GM23338 (cell line): ENCODE measurements at regions not wholly inside any gene's neighbourhood (a gene's known extent, or its start where the extent isn't known, plus 50 kb on each side); places are given as distances from the start of the nearest gene placed in this dataset.

Experiments
- ATAC-seq: fragments of 200-7000 bp; cut with Tn5 transposase; 3 replicates; pipeline ENCODE4 v1.9.1; 2020
- DNase-seq: peaks from one replicate; pipeline ENCODE4 v3.0.0-alpha.2; 2015; ENCODE audit warnings: low spot score
- H2AFZ ChIP-seq: fragments of 200-600 bp; sonication (generic); 2 replicates; pipeline ENCODE4 v1.8.0; 2016; ENCODE audit warnings: antibody characterized with exemption, mild to moderate bottlenecking, moderate library complexity
- H3F3A ChIP-seq: fragments of 200-600 bp; sonication (generic); replicated peaks from 2 replicates; pipeline ENCODE4 v1.8.0; 2017; ENCODE audit warnings: antibody characterized with exemption, mixed run types, low read depth
- H3K27ac ChIP-seq: fragments of 200-600 bp; sonication (generic); 2 replicates; pipeline ENCODE4 v1.6.1; 2016; ENCODE audit warnings: low read depth
- H3K27me3 ChIP-seq: fragments of 200-600 bp; sonication (generic); 2 replicates; pipeline ENCODE4 v1.8.0; 2016; ENCODE audit warnings: mild to moderate bottlenecking, mixed run types, moderate library complexity; ENCODE audit not compliant: insufficient read depth
- H3K36me3 ChIP-seq: fragments of 200-600 bp; sonication (generic); 2 replicates; pipeline ENCODE4 v1.8.0; 2016; ENCODE audit warnings: mild to moderate bottlenecking; ENCODE audit not compliant: insufficient read depth
- H3K4me1 ChIP-seq: fragments of 200-600 bp; sonication (generic); 2 replicates; pipeline ENCODE4 v1.8.0; 2016; ENCODE audit warnings: mild to moderate bottlenecking, moderate library complexity; ENCODE audit not compliant: insufficient read depth
- H3K4me2 ChIP-seq: fragments of 200-600 bp; sonication (generic); 2 replicates; pipeline ENCODE4 v1.7.1; 2017; ENCODE audit warnings: mixed run types
- H3K4me3 ChIP-seq: fragments of 200-600 bp; sonication (generic); 2 replicates; pipeline ENCODE4 v1.6.1; 2016; ENCODE audit warnings: mixed run types
- H3K79me2 ChIP-seq: fragments of 200-600 bp; sonication (generic); replicated peaks from 2 replicates; pipeline ENCODE4 v1.8.0; 2017; ENCODE audit warnings: mild to moderate bottlenecking; ENCODE audit not compliant: insufficient read depth
- H3K9me2 ChIP-seq: fragments of 200-600 bp; sonication (generic); 2 replicates; pipeline ENCODE4 v1.8.0; 2017; ENCODE audit not compliant: insufficient read depth
- H4K20me1 ChIP-seq: fragments of 200-600 bp; sonication (generic); replicated peaks from 2 replicates; pipeline ENCODE4 v1.8.0; 2017; ENCODE audit warnings: mild to moderate bottlenecking; ENCODE audit not compliant: insufficient read depth
- H3K27ac Mint-ChIP-seq: 2 replicates; pipeline ENCODE4 v1.8.0; 2020; ENCODE audit warnings: inconsistent platforms, mild to moderate bottlenecking, moderate library complexity, mixed read lengths
- H3K27me3 Mint-ChIP-seq: 3 replicates; pipeline ENCODE4 v1.8.0; 2022; ENCODE audit warnings: low read depth, mild to moderate bottlenecking, moderate library complexity, mixed read lengths, inconsistent platforms; ENCODE audit not compliant: insufficient read depth, poor library complexity
- H3K36me3 Mint-ChIP-seq: 3 replicates; pipeline ENCODE4 v1.8.0; 2021; ENCODE audit warnings: low read depth, mild to moderate bottlenecking, inconsistent platforms, moderate library complexity, mixed read lengths
- H3K4me1 Mint-ChIP-seq: 3 replicates; pipeline ENCODE4 v1.8.0; 2020; ENCODE audit warnings: mild to moderate bottlenecking, inconsistent platforms, mixed read lengths
- H3K4me3 Mint-ChIP-seq: 3 replicates; pipeline ENCODE4 v1.8.0; 2021; ENCODE audit warnings: moderate library complexity, mild to moderate bottlenecking, inconsistent platforms, mixed read lengths
- H3K9me3 Mint-ChIP-seq: 3 replicates; pipeline ENCODE4 v1.8.0; 2020; ENCODE audit warnings: moderate library complexity, mild to moderate bottlenecking, inconsistent platforms, mixed read lengths
- CREB1 ChIP-seq: fragments of 250-450 bp; sonication (Bioruptor Pico); IDR thresholded peaks from 2 replicates; pipeline ENCODE4 v1.5.0; 2020; ENCODE audit warnings: low read depth, mild to moderate bottlenecking, moderate library complexity
- EZH2 ChIP-seq: fragments of 200-600 bp; sonication (generic); IDR thresholded peaks from one replicate; pipeline ENCODE4 v1.8.0; 2017; ENCODE audit warnings: antibody characterized with exemption, mild to moderate bottlenecking, low read depth; ENCODE audit not compliant: unreplicated experiment
- EZH2phosphoT487 ChIP-seq: fragments of 200-600 bp; sonication (generic); IDR thresholded peaks from one replicate; pipeline ENCODE4 v1.8.1; 2018; ENCODE audit warnings: antibody characterized with exemption; ENCODE audit not compliant: unreplicated experiment
- JUNB ChIP-seq: IDR thresholded peaks from one replicate; pipeline ENCODE4 v1.6.1; 2016; ENCODE audit warnings: antibody characterized with exemption; ENCODE audit not compliant: unreplicated experiment
- NANOG ChIP-seq: IDR thresholded peaks from 2 replicates; pipeline ENCODE4 v1.6.1; 2016; ENCODE audit warnings: antibody characterized with exemption, borderline replicate concordance
- POLR2AphosphoS5 ChIP-seq: IDR thresholded peaks from 2 replicates; pipeline ENCODE4 v1.6.1; 2016; ENCODE audit warnings: antibody characterized with exemption, low read depth
- REST ChIP-seq: IDR thresholded peaks from one replicate; pipeline ENCODE4 v1.6.1; 2018; ENCODE audit warnings: antibody characterized with exemption; ENCODE audit not compliant: unreplicated experiment
- STAT1 ChIP-seq: IDR thresholded peaks from one replicate; pipeline ENCODE4 v1.6.1; 2016; ENCODE audit warnings: antibody characterized with exemption; ENCODE audit not compliant: unreplicated experiment
- ZNF114 ChIP-seq: fragments of 250-450 bp; sonication (Bioruptor Pico); IDR thresholded peaks from 2 replicates; pipeline ENCODE4 v1.5.0; 2020; ENCODE audit warnings: mild to moderate bottlenecking, moderate library complexity
- ZNF331 ChIP-seq: fragments of 250-450 bp; sonication (Bioruptor Pico); IDR thresholded peaks from 2 replicates; pipeline ENCODE4 v1.5.0; 2020; ENCODE audit warnings: low read depth, mild to moderate bottlenecking, moderate library complexity
- TF ChIP-seq, protein P1 (sequence below), 2 experiments: fragments of 200-600 bp in 1 of 2; sonication (generic) in 1 of 2; conservative IDR thresholded peaks; 2 replicates each; pipeline versions ENCODE4 v1.5.1 to v1.6.1; 2016 to 2017; ENCODE audit warnings: antibody characterized with exemption in 2 of 2, low read depth in 2 of 2, mild to moderate bottlenecking in 2 of 2, moderate library complexity in 1 of 2
- TF ChIP-seq, protein P2 (sequence below): IDR thresholded peaks from 2 replicates; pipeline ENCODE4 v1.6.1; 2016; ENCODE audit warnings: antibody characterized with exemption
- TF ChIP-seq, protein P3 (sequence below): fragments of 250-450 bp; sonication (Bioruptor Pico); IDR thresholded peaks from 2 replicates; pipeline ENCODE4 v1.5.0; 2020; ENCODE audit warnings: mild to moderate bottlenecking, moderate library complexity

GRCh38 chr11:8801121-8801520 is 109.9 kb upstream of the AKIP1 start:
- no peak for TF ChIP-seq NANOG
- TF ChIP-seq, protein P1, sequence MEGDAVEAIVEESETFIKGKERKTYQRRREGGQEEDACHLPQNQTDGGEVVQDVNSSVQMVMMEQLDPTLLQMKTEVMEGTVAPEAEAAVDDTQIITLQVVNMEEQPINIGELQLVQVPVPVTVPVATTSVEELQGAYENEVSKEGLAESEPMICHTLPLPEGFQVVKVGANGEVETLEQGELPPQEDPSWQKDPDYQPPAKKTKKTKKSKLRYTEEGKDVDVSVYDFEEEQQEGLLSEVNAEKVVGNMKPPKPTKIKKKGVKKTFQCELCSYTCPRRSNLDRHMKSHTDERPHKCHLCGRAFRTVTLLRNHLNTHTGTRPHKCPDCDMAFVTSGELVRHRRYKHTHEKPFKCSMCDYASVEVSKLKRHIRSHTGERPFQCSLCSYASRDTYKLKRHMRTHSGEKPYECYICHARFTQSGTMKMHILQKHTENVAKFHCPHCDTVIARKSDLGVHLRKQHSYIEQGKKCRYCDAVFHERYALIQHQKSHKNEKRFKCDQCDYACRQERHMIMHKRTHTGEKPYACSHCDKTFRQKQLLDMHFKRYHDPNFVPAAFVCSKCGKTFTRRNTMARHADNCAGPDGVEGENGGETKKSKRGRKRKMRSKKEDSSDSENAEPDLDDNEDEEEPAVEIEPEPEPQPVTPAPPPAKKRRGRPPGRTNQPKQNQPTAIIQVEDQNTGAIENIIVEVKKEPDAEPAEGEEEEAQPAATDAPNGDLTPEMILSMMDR (conservative IDR thresholded peaks at IDR 0.05; ENCODE audit: low read depth in 2 of 2) = no peak
- no peak for TF ChIP-seq STAT1
- TF ChIP-seq, protein P2, sequence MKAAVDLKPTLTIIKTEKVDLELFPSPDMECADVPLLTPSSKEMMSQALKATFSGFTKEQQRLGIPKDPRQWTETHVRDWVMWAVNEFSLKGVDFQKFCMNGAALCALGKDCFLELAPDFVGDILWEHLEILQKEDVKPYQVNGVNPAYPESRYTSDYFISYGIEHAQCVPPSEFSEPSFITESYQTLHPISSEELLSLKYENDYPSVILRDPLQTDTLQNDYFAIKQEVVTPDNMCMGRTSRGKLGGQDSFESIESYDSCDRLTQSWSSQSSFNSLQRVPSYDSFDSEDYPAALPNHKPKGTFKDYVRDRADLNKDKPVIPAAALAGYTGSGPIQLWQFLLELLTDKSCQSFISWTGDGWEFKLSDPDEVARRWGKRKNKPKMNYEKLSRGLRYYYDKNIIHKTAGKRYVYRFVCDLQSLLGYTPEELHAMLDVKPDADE = no peak
- no peak for TF ChIP-seq JUNB
- no peak for TF ChIP-seq POLR2AphosphoS5
- TF ChIP-seq ZNF114 (CRISPR knock-in tag) = no peak
- TF ChIP-seq ZNF331 (CRISPR knock-in tag) = no peak
- TF ChIP-seq EZH2 = no peak
- no peak for TF ChIP-seq EZH2phosphoT487
- TF ChIP-seq CREB1 (CRISPR knock-in tag) = no peak
- TF ChIP-seq, protein P3, sequence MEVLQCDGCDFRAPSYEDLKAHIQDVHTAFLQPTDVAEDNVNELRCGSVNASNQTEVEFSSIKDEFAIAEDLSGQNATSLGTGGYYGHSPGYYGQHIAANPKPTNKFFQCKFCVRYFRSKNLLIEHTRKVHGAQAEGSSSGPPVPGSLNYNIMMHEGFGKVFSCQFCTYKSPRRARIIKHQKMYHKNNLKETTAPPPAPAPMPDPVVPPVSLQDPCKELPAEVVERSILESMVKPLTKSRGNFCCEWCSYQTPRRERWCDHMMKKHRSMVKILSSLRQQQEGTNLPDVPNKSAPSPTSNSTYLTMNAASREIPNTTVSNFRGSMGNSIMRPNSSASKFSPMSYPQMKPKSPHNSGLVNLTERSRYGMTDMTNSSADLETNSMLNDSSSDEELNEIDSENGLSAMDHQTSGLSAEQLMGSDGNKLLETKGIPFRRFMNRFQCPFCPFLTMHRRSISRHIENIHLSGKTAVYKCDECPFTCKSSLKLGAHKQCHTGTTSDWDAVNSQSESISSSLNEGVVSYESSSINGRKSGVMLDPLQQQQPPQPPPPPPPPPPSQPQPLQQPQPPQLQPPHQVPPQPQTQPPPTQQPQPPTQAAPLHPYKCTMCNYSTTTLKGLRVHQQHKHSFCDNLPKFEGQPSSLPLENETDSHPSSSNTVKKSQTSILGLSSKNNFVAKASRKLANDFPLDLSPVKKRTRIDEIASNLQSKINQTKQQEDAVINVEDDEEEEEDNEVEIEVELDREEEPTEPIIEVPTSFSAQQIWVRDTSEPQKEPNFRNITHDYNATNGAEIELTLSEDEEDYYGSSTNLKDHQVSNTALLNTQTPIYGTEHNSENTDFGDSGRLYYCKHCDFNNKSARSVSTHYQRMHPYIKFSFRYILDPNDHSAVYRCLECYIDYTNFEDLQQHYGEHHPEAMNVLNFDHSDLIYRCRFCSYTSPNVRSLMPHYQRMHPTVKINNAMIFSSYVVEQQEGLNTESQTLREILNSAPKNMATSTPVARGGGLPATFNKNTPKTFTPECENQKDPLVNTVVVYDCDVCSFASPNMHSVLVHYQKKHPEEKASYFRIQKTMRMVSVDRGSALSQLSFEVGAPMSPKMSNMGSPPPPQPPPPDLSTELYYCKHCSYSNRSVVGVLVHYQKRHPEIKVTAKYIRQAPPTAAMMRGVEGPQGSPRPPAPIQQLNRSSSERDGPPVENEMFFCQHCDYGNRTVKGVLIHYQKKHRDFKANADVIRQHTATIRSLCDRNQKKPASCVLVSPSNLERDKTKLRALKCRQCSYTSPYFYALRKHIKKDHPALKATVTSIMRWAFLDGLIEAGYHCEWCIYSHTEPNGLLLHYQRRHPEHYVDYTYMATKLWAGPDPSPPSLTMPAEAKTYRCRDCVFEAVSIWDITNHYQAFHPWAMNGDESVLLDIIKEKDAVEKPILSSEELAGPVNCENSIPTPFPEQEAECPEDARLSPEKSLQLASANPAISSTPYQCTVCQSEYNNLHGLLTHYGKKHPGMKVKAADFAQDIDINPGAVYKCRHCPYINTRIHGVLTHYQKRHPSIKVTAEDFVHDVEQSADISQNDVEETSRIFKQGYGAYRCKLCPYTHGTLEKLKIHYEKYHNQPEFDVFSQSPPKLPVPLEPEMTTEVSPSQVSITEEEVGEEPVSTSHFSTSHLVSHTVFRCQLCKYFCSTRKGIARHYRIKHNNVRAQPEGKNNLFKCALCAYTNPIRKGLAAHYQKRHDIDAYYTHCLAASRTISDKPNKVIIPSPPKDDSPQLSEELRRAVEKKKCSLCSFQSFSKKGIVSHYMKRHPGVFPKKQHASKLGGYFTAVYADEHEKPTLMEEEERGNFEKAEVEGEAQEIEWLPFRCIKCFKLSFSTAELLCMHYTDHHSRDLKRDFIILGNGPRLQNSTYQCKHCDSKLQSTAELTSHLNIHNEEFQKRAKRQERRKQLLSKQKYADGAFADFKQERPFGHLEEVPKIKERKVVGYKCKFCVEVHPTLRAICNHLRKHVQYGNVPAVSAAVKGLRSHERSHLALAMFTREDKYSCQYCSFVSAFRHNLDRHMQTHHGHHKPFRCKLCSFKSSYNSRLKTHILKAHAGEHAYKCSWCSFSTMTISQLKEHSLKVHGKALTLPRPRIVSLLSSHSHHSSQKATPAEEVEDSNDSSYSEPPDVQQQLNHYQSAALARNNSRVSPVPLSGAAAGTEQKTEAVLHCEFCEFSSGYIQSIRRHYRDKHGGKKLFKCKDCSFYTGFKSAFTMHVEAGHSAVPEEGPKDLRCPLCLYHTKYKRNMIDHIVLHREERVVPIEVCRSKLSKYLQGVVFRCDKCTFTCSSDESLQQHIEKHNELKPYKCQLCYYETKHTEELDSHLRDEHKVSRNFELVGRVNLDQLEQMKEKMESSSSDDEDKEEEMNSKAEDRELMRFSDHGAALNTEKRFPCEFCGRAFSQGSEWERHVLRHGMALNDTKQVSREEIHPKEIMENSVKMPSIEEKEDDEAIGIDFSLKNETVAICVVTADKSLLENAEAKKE (CRISPR knock-in tag) = no peak
- no peak for TF ChIP-seq REST
- H3K4me2 ChIP-seq = no peak overlapping the region

More at GRCh38 chr11:8801121-8801520, 109.9 kb upstream of the AKIP1 start:
- Histone ChIP-seq H3K27ac (peak overlapping the region; percentile 19; the same call in 1 of the 2 replicates), H2AFZ (no peak overlapping the region), H4K20me1 (no peaks in the 10 kb centered on the region), H3K27me3 (no peaks in the 10 kb centered on the region), H3K4me1 (no peaks in the 10 kb centered on the region), H3K79me2 (no peaks in the 10 kb centered on the region), H3K36me3 (no peaks in the 10 kb centered on the region), H3F3A (no peaks in the 10 kb centered on the region), H3K9me2 (no peaks in the 10 kb centered on the region), H3K4me3 (no peak overlapping the region)
- DNase-seq (no peak), ATAC-seq (no peak)
- Mint-ChIP-seq H3K9me3 (no peaks in the 10 kb centered on the region), H3K27ac (no peak overlapping the region), H3K27me3 (peaks cover 6% of the 10 kb centered on the region), H3K4me3 (no peak overlapping the region), H3K4me1 (peaks cover 6% of the 10 kb centered on the region), H3K36me3 (no peaks in the 10 kb centered on the region)
